ENCODE measurements at regions not wholly inside any gene's neighbourhood (a gene's known extent, or its start where the extent isn't known, plus 50 kb on each side); places are given as distances from the start of the nearest gene placed in this dataset.

DNA sequence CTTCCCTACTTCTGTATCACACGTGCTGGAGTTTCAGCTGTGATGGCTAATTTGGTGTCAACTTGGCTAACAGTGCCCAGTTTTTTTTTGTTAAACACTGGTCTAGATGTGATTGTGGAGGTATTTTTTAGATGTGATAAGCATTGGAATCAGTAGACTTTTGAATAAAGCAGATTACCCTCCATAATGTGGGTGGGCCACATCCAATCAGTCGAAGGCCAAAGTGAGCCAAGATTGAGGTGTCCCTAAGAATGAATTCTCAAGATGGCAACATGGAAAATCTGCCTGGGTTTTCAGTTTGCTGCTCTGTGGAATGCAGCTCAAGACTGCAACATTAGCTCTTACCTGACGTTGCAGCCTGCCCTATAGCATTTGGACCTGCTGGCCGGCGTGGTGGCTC lies 68.8 kb upstream of the AGBL1 start:
- H3K4me3 ChIP-seq (ENCODE audit: low read length), result no peak overlapping the region
- H2AFZ ChIP-seq (ENCODE audit: low read depth, low read length), result no peak overlapping the region
- no peak for TF ChIP-seq EZH2phosphoT487 (IDR thresholded peaks at IDR 0.05; ENCODE audit: low read depth)
- TF ChIP-seq, protein P1, sequence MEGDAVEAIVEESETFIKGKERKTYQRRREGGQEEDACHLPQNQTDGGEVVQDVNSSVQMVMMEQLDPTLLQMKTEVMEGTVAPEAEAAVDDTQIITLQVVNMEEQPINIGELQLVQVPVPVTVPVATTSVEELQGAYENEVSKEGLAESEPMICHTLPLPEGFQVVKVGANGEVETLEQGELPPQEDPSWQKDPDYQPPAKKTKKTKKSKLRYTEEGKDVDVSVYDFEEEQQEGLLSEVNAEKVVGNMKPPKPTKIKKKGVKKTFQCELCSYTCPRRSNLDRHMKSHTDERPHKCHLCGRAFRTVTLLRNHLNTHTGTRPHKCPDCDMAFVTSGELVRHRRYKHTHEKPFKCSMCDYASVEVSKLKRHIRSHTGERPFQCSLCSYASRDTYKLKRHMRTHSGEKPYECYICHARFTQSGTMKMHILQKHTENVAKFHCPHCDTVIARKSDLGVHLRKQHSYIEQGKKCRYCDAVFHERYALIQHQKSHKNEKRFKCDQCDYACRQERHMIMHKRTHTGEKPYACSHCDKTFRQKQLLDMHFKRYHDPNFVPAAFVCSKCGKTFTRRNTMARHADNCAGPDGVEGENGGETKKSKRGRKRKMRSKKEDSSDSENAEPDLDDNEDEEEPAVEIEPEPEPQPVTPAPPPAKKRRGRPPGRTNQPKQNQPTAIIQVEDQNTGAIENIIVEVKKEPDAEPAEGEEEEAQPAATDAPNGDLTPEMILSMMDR (IDR thresholded peaks at IDR 0.05; ENCODE audit: low read depth, low read length), result no peak
- no peaks in the 10 kb centered on the region for H4K20me1 ChIP-seq (ENCODE audit: insufficient read depth, low read length)
- H3K9ac ChIP-seq (ENCODE audit: low read length), result no peak overlapping the region
- peaks cover 21% of the 10 kb centered on the region; the same call in 1 of the 2 replicates for H3K27me3 ChIP-seq (ENCODE audit: low read depth, low read length)
- no peaks in the 10 kb centered on the region for H3K36me3 ChIP-seq (replicated peaks; ENCODE audit: low read depth, low read length)
- H3K4me1 ChIP-seq (ENCODE audit: low read length), result no peaks in the 10 kb centered on the region
- H3K4me2 ChIP-seq (ENCODE audit: low read length), result no peak overlapping the region
- H3K27ac ChIP-seq (ENCODE audit: low read length), result no peak overlapping the region
- no peaks in the 10 kb centered on the region for H3K79me2 ChIP-seq (ENCODE audit: low read length)
- no peaks in the 10 kb centered on the region for H3K9me3 ChIP-seq (ENCODE audit: insufficient read depth, low read length)

DNA sequence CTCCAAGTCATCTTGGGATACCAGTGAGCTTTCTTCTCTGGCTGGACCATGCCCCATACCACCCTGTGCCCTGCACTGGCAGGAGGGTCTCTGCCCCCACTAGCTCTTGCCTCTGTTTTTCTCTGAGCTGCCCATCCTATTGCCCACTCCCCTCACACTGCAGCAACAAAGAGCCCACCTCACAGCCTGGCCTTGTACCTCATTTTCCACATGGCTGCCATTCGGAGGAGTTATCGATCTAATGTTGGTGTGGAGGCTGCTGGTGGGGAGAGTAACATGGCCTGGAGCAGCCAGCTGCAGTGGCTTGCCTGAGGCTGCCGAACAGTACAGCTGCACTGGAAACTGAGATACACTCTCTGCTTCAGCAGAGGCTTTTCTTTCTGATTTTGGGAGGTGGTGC lies 65.7 kb upstream of the AGBL1 start:
- no peak overlapping the region for H3K27ac ChIP-seq (ENCODE audit: low read length)
- peaks cover 4% of the 10 kb centered on the region for H3K27me3 ChIP-seq (ENCODE audit: low read depth, low read length)
- H3K9ac ChIP-seq (ENCODE audit: low read length), result no peak overlapping the region
- no peaks in the 10 kb centered on the region for H3K9me3 ChIP-seq (ENCODE audit: insufficient read depth, low read length)
- no peak for TF ChIP-seq EZH2phosphoT487 (IDR thresholded peaks at IDR 0.05; ENCODE audit: low read depth)
- TF ChIP-seq, protein P1 (IDR thresholded peaks at IDR 0.05; ENCODE audit: low read depth, low read length), result no peak
- no peaks in the 10 kb centered on the region for H3K79me2 ChIP-seq (ENCODE audit: low read length)
- H2AFZ ChIP-seq (ENCODE audit: low read depth, low read length), result no peak overlapping the region
- no peak overlapping the region for H3K4me2 ChIP-seq (ENCODE audit: low read length)
- no peaks in the 10 kb centered on the region for H4K20me1 ChIP-seq (ENCODE audit: insufficient read depth, low read length)
- H3K4me1 ChIP-seq (ENCODE audit: low read length), result no peaks in the 10 kb centered on the region
- H3K36me3 ChIP-seq (replicated peaks; ENCODE audit: low read depth, low read length), result no peaks in the 10 kb centered on the region
- H3K4me3 ChIP-seq (ENCODE audit: low read length), result no peak overlapping the region

DNA sequence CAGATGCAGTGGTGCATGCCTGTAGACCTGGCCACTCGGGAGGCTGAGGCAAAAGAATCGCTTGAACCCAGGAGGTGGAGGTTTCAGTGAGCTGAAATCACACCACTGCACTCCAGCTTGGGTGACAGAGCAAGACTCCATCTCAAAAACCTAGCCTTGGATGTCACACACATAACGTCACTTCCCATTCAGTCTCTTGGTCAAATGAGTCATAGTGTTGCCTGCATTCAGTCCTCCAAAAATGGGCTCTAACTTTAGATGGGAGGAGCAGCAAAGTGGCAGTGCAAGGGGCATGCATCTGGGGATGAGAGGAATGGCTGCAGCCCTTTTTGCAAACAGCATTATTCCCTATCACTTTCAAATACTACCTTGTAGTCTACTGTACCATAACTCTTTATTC lies 62.9 kb upstream of the AGBL1 start:
- Histone ChIP-seq H3K27me3 (ENCODE audit: low read depth, low read length) (peaks cover 11% of the 10 kb centered on the region), H3K36me3 (replicated peaks; ENCODE audit: low read depth, low read length) (no peaks in the 10 kb centered on the region), H3K9me3 (ENCODE audit: insufficient read depth, low read length) (no peaks in the 10 kb centered on the region), H3K9ac (ENCODE audit: low read length) (no peak overlapping the region), H3K79me2 (ENCODE audit: low read length) (no peaks in the 10 kb centered on the region), H2AFZ (ENCODE audit: low read depth, low read length) (no peak overlapping the region), H3K4me2 (ENCODE audit: low read length) (no peak overlapping the region), H3K4me3 (ENCODE audit: low read length) (no peak overlapping the region), H4K20me1 (ENCODE audit: insufficient read depth, low read length) (no peaks in the 10 kb centered on the region), H3K27ac (ENCODE audit: low read length) (no peak overlapping the region), H3K4me1 (ENCODE audit: low read length) (no peaks in the 10 kb centered on the region)
- no peak for TF ChIP-seq EZH2phosphoT487 (IDR thresholded peaks at IDR 0.05; ENCODE audit: low read depth)
- TF ChIP-seq, protein P1 (IDR thresholded peaks at IDR 0.05; ENCODE audit: low read depth, low read length), result no peak

DNA sequence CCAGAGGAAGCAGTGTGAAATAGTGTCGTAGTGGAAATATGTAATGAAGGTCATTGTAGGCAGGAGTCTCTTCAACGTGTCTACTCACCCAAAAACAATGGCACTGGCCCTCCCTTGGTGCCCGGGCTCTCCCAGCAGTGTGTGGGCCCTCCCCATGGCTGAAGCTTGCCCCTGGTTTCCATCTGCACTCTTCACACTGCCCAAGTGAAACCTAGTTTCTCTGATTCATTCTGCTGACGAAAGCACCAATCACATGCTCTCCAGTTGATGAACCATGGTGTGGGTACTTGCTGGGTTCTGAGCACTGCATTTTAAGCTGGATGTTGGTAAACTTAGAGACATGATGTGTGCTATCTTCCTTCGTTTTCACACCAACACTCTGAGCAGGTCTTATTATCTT lies 61.0 kb upstream of the AGBL1 start:
- no peak overlapping the region for H3K4me2 ChIP-seq (ENCODE audit: low read length)

More for the DNA sequence above, 61.0 kb upstream of the AGBL1 start:
- Histone ChIP-seq H4K20me1 (ENCODE audit: insufficient read depth, low read length) (no peaks in the 10 kb centered on the region), H2AFZ (ENCODE audit: low read depth, low read length) (no peak overlapping the region), H3K9me3 (ENCODE audit: insufficient read depth, low read length) (no peaks in the 10 kb centered on the region), H3K4me3 (ENCODE audit: low read length) (no peak overlapping the region), H3K36me3 (replicated peaks; ENCODE audit: low read depth, low read length) (no peaks in the 10 kb centered on the region), H3K79me2 (ENCODE audit: low read length) (no peaks in the 10 kb centered on the region), H3K9ac (ENCODE audit: low read length) (no peak overlapping the region), H3K4me1 (ENCODE audit: low read length) (no peaks in the 10 kb centered on the region), H3K27me3 (ENCODE audit: low read depth, low read length) (peaks cover 26% of the 10 kb centered on the region), H3K27ac (ENCODE audit: low read length) (no peak overlapping the region)
- TF ChIP-seq, protein P1 (IDR thresholded peaks at IDR 0.05; ENCODE audit: low read depth, low read length), result no peak
- no peak for TF ChIP-seq EZH2phosphoT487 (IDR thresholded peaks at IDR 0.05; ENCODE audit: low read depth)
